Right lobe of liver (tissue), 6 donors: ENCODE measurements at regions not wholly inside any gene's neighbourhood (a gene's known extent, or its start where the extent isn't known, plus 50 kb on each side); places are given as distances from the start of the nearest gene placed in this dataset.

Source experiments
- ATAC-seq, 4 donors: fragments of 200-7000 bp; cut with Tn5 transposase; one replicate each; pipeline ENCODE4 v1.9.1; 2020; ENCODE audit warnings: mild to moderate bottlenecking in 4 of 4, moderate library complexity in 4 of 4
- DNase-seq, 3 donors: peaks; one replicate each; pipeline ENCODE4 v3.0.0-alpha.2; 2020
- H3K27ac ChIP-seq, 3 donors: fragments of 200-600 bp; one replicate each; pipeline ENCODE4 v1.8.0; 2022
- H3K27me3 ChIP-seq, 2 donors: fragments of 200-600 bp; one replicate each; pipeline ENCODE4 v1.8.0; 2022
- H3K36me3 ChIP-seq, 4 donors: fragments of 200-600 bp; sonication (generic) in 1 of 4; one replicate each; pipeline versions ENCODE4 v1.5.1 to v1.8.0; 2017 to 2022; ENCODE audit warnings: control low read depth in 1 of 4
- H3K4me1 ChIP-seq, 4 donors: fragments of 200-600 bp; sonication (generic) in 1 of 4; one replicate each; pipeline versions ENCODE4 v1.5.1 to v1.8.0; 2017 to 2022; ENCODE audit warnings: control low read depth in 1 of 4
- H3K4me3 ChIP-seq, 3 donors: fragments of 200-600 bp; one replicate each; pipeline ENCODE4 v1.8.0; 2022
- H3K9me3 ChIP-seq, 4 donors: fragments of 200-600 bp; sonication (generic) in 1 of 4; one replicate each; pipeline versions ENCODE4 v1.5.1 to v1.8.0; 2017 to 2022; ENCODE audit warnings: control low read depth in 1 of 4
- POLR2A ChIP-seq: fragments of 450-650 bp; IDR thresholded peaks from one replicate; pipeline ENCODE4 v1.6.1; 2017; ENCODE audit warnings: antibody characterized with exemption, mild to moderate bottlenecking
- WGBS: methylation state at CpG from one replicate; pipeline ENCODE4 v1.1.6; 2018; ENCODE audit warnings: low coverage, low lambda C conversion rate; ENCODE audit not compliant: insufficient coverage; ENCODE audit errors: missing lambda C conversion rate; 5-methylcytosine and 5-hydroxymethylcytosine counted together
- intact Hi-C, 2 donors: fragments of 100-400 bp; cut with DNase I; formaldehyde crosslinking; loops; one replicate each; pipeline versions ENCODE4 v1.11.2 to v1.14.1; 2022
- TF ChIP-seq, protein P1 (sequence below), 4 donors: fragments of 200-600 bp in 3 of 4; fragments of 450-650 bp in 1 of 4; IDR thresholded peaks; one replicate each; pipeline versions ENCODE4 v1.5.1 to v1.8.0; 2016 to 2022; ENCODE audit warnings: antibody characterized with exemption in 4 of 4, mild to moderate bottlenecking in 2 of 4
- donor health status: DM: no; HTN: yes; CAD: no.
- donor health status: DM: no; HTN: no; CAD: no.
- donor health status: DM: no; HTN: no; CAD: no.
- donor health status: DM: no; HTN: yes; CAD: no.
- donor health status: DM: no; HTN: yes; CAD: no.

DNA sequence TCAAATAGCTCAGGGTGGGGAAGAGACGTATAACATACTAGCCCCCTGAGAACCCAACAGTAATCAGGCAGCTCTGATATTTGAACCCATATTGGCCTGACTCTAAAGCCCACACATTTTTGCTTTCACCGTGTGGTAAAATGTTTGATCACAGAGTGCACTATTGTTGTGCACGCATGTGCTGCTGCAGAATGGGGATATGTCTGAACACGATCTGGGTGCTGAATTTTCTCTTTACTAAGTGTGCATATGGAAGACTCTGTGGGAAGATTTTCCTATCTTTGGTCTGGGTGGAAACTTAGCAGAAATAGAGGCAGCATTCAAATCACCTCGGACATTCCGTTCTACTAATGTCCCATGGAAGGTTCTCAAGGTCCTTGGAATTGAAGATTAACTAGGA is 800.1 kb downstream of the TFAP2A start:
- ATAC-seq (no peak), DNase-seq (no peak)
- no peak overlapping the region for H3K4me3 ChIP-seq
- no peak overlapping the region for H3K27ac ChIP-seq
- no peaks in the 10 kb centered on the region for H3K9me3 ChIP-seq
- no peak for TF ChIP-seq POLR2A
- TF ChIP-seq, protein P1, sequence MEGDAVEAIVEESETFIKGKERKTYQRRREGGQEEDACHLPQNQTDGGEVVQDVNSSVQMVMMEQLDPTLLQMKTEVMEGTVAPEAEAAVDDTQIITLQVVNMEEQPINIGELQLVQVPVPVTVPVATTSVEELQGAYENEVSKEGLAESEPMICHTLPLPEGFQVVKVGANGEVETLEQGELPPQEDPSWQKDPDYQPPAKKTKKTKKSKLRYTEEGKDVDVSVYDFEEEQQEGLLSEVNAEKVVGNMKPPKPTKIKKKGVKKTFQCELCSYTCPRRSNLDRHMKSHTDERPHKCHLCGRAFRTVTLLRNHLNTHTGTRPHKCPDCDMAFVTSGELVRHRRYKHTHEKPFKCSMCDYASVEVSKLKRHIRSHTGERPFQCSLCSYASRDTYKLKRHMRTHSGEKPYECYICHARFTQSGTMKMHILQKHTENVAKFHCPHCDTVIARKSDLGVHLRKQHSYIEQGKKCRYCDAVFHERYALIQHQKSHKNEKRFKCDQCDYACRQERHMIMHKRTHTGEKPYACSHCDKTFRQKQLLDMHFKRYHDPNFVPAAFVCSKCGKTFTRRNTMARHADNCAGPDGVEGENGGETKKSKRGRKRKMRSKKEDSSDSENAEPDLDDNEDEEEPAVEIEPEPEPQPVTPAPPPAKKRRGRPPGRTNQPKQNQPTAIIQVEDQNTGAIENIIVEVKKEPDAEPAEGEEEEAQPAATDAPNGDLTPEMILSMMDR (IDR thresholded peaks at IDR 0.05) = no peak
- 57% methylated on average over 6 of the region's 6 CpGs for WGBS
- no peaks in the 10 kb centered on the region for H3K36me3 ChIP-seq
- H3K27me3 ChIP-seq = no peaks in the 10 kb centered on the region
- intact Hi-C loops = no loop called here
- no peaks in the 10 kb centered on the region for H3K4me1 ChIP-seq

DNA sequence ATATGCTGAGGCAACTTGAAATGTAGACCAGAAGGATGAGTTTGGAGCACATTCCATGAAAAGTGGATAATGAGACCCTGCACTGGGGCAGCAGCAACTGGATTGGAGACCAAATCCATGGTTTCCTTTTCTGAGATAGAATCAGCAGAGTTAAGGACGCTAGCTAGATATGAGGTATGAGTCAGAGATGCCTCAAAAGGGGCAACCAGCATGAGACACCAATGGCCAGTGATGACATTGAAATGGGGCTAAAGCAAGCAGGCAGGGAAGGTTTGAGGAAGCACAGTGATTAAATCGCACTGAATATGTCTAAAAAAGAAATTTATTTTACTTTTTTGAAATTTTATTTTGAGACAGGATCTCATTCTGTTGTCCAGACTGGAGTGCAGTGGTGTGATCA is 802.4 kb downstream of the TFAP2A start:
- 50% methylated on average over 2 of the region's 2 CpGs for WGBS
- DNase-seq (no peak), ATAC-seq (no peak)
- Histone ChIP-seq H3K9me3 (no peaks in the 10 kb centered on the region), H3K4me3 (no peak overlapping the region), H3K4me1 (no peaks in the 10 kb centered on the region), H3K36me3 (no peaks in the 10 kb centered on the region), H3K27me3 (no peaks in the 10 kb centered on the region), H3K27ac (no peak overlapping the region)
- TF ChIP-seq POLR2A = no peak
- TF ChIP-seq, protein P1 (IDR thresholded peaks at IDR 0.05) = no peak
- intact Hi-C loops = no loop called here

DNA sequence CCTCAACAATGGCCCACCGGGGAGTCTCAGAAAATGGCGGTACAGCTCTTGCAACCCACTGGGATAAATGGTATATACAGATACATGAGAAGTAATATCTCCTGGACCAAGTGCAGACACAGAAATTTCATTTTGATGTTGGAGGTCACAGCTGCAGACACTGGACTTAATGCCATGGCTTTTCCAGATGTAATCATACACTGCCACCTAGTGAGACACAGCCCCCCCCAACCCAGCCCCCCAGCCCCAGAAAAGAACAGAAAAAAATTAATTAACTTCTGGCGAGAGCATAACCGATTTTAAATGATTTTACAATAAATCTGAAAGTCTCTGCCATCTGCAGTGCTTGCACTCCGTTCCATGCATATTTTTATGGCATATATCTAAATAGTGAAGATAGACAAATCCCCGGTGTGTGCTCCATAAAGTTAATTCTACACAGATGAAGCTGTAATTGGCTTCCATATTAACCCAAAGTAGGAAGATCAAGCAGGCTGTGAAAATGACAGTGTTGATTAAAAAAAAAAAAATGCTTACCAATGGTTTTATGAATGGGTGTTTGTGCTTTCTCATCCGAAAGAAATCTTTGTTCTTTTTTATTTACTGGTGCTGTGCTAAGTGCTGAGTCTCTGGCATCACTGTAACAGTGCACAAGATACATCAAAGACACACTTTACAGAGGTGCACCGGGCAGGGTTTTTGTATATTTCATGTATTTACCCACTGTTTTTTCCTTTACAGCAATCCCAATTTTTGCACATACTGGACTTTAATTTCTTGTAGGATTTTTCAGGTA is 804.1 kb downstream of the TFAP2A start:
- Histone ChIP-seq H3K27me3 (no peaks in the 10 kb centered on the region), H3K9me3 (no peaks in the 10 kb centered on the region), H3K4me1 (no peaks in the 10 kb centered on the region), H3K36me3 (no peaks in the 10 kb centered on the region), H3K27ac (no peak overlapping the region), H3K4me3 (no peak overlapping the region)
- ATAC-seq (no peak), DNase-seq (no peak)
- TF ChIP-seq, protein P1 (IDR thresholded peaks at IDR 0.05) = no peak
- no peak for TF ChIP-seq POLR2A
- 65% methylated on average over 8 of the region's 8 CpGs for WGBS
- intact Hi-C loops = no loop called here

DNA sequence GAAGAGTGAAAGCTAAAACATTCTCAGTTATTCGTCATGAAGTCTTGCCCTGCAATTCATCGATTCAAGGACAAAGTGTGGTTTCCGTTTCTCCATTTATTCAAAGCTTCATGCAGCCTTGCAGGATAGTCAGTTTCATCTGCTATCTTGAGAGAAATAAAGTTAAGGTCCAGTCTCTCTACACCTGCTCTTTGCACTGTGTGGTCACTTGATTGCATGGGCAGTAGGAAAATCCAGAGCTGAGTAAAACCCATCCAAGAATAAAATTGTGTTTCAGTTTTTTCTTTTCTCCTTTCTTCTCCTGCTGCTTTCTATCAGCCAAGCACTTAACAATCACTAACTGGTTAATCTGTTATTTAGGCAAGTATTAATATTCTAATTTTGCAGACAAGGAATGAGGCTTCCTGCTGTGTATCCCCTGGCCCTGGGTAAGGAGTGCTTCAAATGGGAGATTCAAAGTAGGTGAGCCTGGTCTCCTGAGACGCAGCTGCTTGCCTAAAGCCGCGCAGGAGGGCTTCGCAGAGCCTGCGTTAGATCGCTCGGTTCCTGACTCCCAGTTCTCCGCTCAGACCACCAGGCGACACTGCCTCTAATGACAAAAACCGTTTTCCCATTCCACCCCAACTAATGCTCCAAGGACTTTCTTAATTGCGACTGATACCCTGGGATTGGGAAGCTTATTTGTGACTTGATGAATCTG is 808.3 kb downstream of the TFAP2A start:
- DNase-seq = no peak
- H3K27ac ChIP-seq = no peak overlapping the region
- TF ChIP-seq, protein P1 (IDR thresholded peaks at IDR 0.05) = no peak
- no peak for TF ChIP-seq POLR2A
- no peak for ATAC-seq
- H3K4me1 ChIP-seq = no peaks in the 10 kb centered on the region
- no peak overlapping the region for H3K4me3 ChIP-seq
- H3K9me3 ChIP-seq = no peaks in the 10 kb centered on the region
- WGBS = 26% methylated on average over 14 of the region's 14 CpGs
- intact Hi-C loops = no loop called here
- H3K36me3 ChIP-seq = no peaks in the 10 kb centered on the region
- no peaks in the 10 kb centered on the region for H3K27me3 ChIP-seq
